Natural killer cell (primary cell): ENCODE measurements at regions not wholly inside any gene's neighbourhood (a gene's known extent, or its start where the extent isn't known, plus 50 kb on each side); places are given as distances from the start of the nearest gene placed in this dataset.
"Not testable (repeated sequence)": the region's sequence is repeated elsewhere in the genome, so short reads cannot be mapped to it uniquely, and the experiment has no call there.

Source experiments
- ATAC-seq, 3 donors: fragments of 150-1000 bp in 2 of 3; fragments of 200-7000 bp in 1 of 3; cut with Tn5 transposase; 1 replicate in 1 of 3; 2 replicates in 2 of 3; pipeline ENCODE4 v1.10.0; 2021; ENCODE audit warnings: mild to moderate bottlenecking in 2 of 3, moderate library complexity in 2 of 3
- DNase-seq, 2 donors: peaks; one replicate each; pipeline versions ENCODE4 v3.0.0 to v3.0.0-alpha.2; 2013 to 2021; ENCODE audit warnings: mixed read lengths in 1 of 2
- H3K27ac ChIP-seq: one replicate; pipeline ENCODE4 v1.5.1; 2013; ENCODE audit warnings: mild to moderate bottlenecking, low read length
- H3K27me3 ChIP-seq: one replicate; pipeline ENCODE4 v1.6.1; 2013; ENCODE audit warnings: low read length; ENCODE audit not compliant: control insufficient read depth, insufficient read depth
- H3K36me3 ChIP-seq: one replicate; pipeline ENCODE4 v1.6.1; 2013; ENCODE audit warnings: low read length; ENCODE audit not compliant: control insufficient read depth, insufficient read depth
- H3K4me1 ChIP-seq: one replicate; pipeline ENCODE4 v1.6.1; 2013; ENCODE audit warnings: low read length; ENCODE audit not compliant: control insufficient read depth, insufficient read depth
- H3K4me3 ChIP-seq: one replicate; pipeline ENCODE4 v1.5.1; 2013; ENCODE audit warnings: low read length
- H3K9me3 ChIP-seq: one replicate; pipeline ENCODE4 v1.6.1; 2013; ENCODE audit warnings: low read length; ENCODE audit not compliant: control insufficient read depth, insufficient read depth
- H3K27ac Mint-ChIP-seq, 2 donors: one replicate each; pipeline ENCODE4 v1.8.0; 2022; ENCODE audit warnings: mild to moderate bottlenecking in 2 of 2, mixed read lengths in 2 of 2, moderate library complexity in 1 of 2
- H3K27me3 Mint-ChIP-seq, 2 donors: one replicate each; pipeline ENCODE4 v1.8.0; 2022; ENCODE audit warnings: low read depth in 2 of 2, mixed read lengths in 2 of 2
- H3K36me3 Mint-ChIP-seq: one replicate; pipeline ENCODE4 v1.8.0; 2022; ENCODE audit warnings: mixed read lengths
- H3K4me1 Mint-ChIP-seq, 2 donors: one replicate each; pipeline ENCODE4 v1.8.0; 2022; ENCODE audit warnings: mixed read lengths in 2 of 2
- H3K4me3 Mint-ChIP-seq: one replicate; pipeline ENCODE4 v1.8.0; 2022; ENCODE audit warnings: mild to moderate bottlenecking, moderate library complexity, mixed read lengths
- H3K9me3 Mint-ChIP-seq, 2 donors: one replicate each; pipeline ENCODE4 v1.8.0; 2022; ENCODE audit warnings: mixed read lengths in 2 of 2
- WGBS: methylation state at CpG from one replicate; pipeline ENCODE4 v1.1.7; 2013; ENCODE audit warnings: missing lambda C conversion rate; ENCODE audit not compliant: insufficient coverage; 5-methylcytosine and 5-hydroxymethylcytosine counted together
- intact Hi-C: fragments of 100-400 bp; cut with micrococcal nuclease; formaldehyde crosslinking; loops from one replicate; pipeline ENCODE4 v1.14.2; 2022
- TF ChIP-seq, protein P1 (sequence below): fragments of 200-600 bp; IDR thresholded peaks from one replicate; pipeline ENCODE4 v1.8.0; 2022; ENCODE audit warnings: antibody characterized with exemption

DNA sequence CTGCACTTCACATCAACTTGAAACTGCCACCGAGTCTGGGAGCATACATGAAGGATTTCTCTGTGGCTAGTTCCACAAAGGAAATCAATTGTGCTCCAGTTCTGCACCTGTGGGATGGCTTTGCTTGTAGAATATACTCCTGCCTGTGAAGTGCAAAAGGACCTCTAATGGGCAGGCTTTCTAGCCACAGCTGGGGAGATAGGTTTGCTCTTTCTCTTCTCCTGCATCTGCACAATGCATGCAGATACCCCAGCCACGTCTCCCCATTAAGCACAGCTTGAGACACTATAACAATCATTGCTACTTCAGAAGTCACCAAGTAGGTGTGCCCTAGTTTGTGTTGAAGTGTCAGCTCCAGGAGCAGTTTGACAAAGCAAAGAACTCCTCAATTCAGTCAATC lies 364.6 kb downstream of the ZIC3 start:
- no peak overlapping the region for H3K4me3 ChIP-seq
- DNase-seq (no peak), ATAC-seq (no peak)
- H3K36me3 Mint-ChIP-seq = no peaks in the 10 kb centered on the region
- no peak overlapping the region for H3K27ac ChIP-seq
- no peaks in the 10 kb centered on the region for H3K27me3 Mint-ChIP-seq
- no peaks in the 10 kb centered on the region for H3K36me3 ChIP-seq
- no peaks in the 10 kb centered on the region for H3K27me3 ChIP-seq
- H3K27ac Mint-ChIP-seq = no peak overlapping the region
- no peaks in the 10 kb centered on the region for H3K4me1 ChIP-seq
- WGBS = 0% methylated on average over 1 of the region's 2 CpGs
- TF ChIP-seq, protein P1, sequence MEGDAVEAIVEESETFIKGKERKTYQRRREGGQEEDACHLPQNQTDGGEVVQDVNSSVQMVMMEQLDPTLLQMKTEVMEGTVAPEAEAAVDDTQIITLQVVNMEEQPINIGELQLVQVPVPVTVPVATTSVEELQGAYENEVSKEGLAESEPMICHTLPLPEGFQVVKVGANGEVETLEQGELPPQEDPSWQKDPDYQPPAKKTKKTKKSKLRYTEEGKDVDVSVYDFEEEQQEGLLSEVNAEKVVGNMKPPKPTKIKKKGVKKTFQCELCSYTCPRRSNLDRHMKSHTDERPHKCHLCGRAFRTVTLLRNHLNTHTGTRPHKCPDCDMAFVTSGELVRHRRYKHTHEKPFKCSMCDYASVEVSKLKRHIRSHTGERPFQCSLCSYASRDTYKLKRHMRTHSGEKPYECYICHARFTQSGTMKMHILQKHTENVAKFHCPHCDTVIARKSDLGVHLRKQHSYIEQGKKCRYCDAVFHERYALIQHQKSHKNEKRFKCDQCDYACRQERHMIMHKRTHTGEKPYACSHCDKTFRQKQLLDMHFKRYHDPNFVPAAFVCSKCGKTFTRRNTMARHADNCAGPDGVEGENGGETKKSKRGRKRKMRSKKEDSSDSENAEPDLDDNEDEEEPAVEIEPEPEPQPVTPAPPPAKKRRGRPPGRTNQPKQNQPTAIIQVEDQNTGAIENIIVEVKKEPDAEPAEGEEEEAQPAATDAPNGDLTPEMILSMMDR = no peak
- no peak overlapping the region for H3K4me3 Mint-ChIP-seq
- intact Hi-C loops = no loop called here
- H3K4me1 Mint-ChIP-seq = no peaks in the 10 kb centered on the region
- no peaks in the 10 kb centered on the region for H3K9me3 ChIP-seq
- H3K9me3 Mint-ChIP-seq = no peaks in the 10 kb centered on the region

DNA sequence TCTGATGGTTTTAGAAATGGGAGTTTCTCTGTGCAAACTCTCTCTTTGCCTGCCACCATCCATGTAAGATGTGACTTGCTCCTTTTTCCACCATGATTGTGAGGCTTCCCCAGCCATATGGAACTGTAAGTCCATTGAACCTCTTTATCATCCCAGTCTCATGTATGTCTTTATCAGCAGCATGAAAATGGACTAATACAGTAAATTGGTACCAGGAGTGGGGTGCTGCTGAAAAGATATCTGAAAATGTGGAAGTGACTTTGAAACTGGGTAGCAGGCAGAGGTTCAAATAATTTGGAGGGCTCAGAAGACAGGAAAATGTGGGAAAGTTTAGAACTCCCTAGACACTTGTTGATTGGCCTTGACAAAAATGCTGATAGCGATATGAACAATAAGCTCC lies 368.3 kb downstream of the ZIC3 start:
- ATAC-seq, H3K27me3 ChIP-seq, H3K4me3 Mint-ChIP-seq, H3K27me3 Mint-ChIP-seq, H3K36me3 Mint-ChIP-seq, H3K9me3 ChIP-seq, H3K36me3 ChIP-seq, H3K4me1 ChIP-seq, H3K4me3 ChIP-seq, DNase-seq, H3K27ac Mint-ChIP-seq, H3K27ac ChIP-seq, intact Hi-C loops, H3K4me1 Mint-ChIP-seq, H3K9me3 Mint-ChIP-seq: not testable (repeated sequence)
- 92% methylated on average over 1 of the region's 1 CpG for WGBS

DNA sequence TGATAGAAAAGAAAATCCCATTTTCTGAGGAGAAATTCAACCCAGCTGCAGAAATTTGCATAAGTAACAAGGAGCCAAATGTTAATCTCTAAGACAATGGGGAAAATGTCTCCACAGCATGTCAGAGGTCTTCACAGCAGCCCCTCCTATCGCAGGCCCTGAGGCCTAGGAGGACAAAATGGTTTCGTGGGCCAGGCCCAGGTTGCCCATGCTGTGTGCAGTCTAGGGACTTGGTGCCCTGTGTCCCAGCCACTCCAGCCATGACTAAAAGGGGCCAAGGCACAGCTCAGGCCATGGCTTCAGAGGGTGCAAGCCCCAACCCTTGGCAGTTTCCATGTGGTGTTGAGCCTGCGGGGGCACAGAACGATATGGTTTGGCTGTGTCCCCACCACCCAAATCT lies 369.0 kb downstream of the ZIC3 start:
- H3K4me3 ChIP-seq, H3K4me1 Mint-ChIP-seq, DNase-seq, H3K36me3 Mint-ChIP-seq, intact Hi-C loops, H3K27me3 Mint-ChIP-seq, H3K9me3 Mint-ChIP-seq, H3K9me3 ChIP-seq, H3K4me1 ChIP-seq, H3K36me3 ChIP-seq, H3K27ac Mint-ChIP-seq, H3K27ac ChIP-seq, ATAC-seq, H3K27me3 ChIP-seq, H3K4me3 Mint-ChIP-seq: not testable (repeated sequence)
- 89% methylated on average over 3 of the region's 4 CpGs for WGBS

DNA sequence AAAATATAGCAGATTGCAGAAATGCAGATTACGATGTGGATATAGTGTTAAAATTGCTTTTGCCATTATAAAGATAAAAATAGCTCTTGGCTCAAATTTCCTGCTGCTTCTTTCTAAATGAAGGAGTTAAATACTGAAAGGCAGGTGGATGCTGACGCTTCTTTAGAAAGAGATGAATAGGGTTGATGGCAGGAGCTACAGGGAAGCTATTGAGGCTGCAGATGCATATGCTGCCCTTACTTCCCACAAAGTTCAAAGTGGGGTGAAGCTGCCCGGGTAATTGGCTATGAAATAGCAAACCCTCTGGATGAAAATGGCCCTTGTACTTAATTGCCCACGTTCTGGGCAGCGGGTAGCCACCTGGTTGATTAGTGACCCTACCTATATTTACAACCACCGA lies 379.5 kb downstream of the ZIC3 start:
- Histone ChIP-seq H3K36me3 (no peaks in the 10 kb centered on the region), H3K27me3 (no peaks in the 10 kb centered on the region), H3K4me1 (no peaks in the 10 kb centered on the region), H3K4me3 (no peak overlapping the region), H3K27ac (no peak overlapping the region), H3K9me3 (no peaks in the 10 kb centered on the region)
- Mint-ChIP-seq H3K27me3 (no peaks in the 10 kb centered on the region), H3K36me3 (no peaks in the 10 kb centered on the region), H3K9me3 (no peaks in the 10 kb centered on the region), H3K4me3 (no peak overlapping the region), H3K27ac (no peak overlapping the region), H3K4me1 (no peaks in the 10 kb centered on the region)
- TF ChIP-seq, protein P1 = no peak
- no peak for ATAC-seq
- DNase-seq = no peak
- WGBS = 84% methylated on average over 3 of the region's 6 CpGs
- intact Hi-C loops = no loop called here

DNA sequence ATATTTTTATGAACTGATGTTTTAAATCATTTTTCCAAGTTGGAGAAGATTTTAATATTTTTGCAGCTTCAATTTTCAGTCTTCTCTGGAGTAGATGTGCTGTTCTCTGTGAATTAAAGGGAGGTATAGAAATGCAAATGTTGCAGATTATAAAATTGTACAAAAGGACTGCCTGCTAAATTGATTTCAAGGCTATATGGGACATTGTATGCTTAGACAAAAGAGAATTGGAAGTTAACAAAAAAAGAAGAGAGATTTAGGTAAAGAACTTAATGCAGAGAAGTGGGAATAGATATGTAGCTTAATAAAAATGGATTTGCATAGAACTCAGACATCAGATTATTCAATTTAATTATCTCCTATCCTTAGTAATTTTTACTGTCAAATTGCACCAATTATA lies 403.3 kb downstream of the ZIC3 start:
- Mint-ChIP-seq H3K27me3 (no peaks in the 10 kb centered on the region), H3K27ac (no peak overlapping the region)

More for the DNA sequence above, 403.3 kb downstream of the ZIC3 start:
- intact Hi-C loops = no loop called here
- no peaks in the 10 kb centered on the region for H3K4me1 Mint-ChIP-seq
- TF ChIP-seq, protein P1 = no peak
- H3K4me3 ChIP-seq = no peak overlapping the region
- H3K4me3 Mint-ChIP-seq = no peak overlapping the region
- ATAC-seq (no peak), DNase-seq (no peak)
- no peaks in the 10 kb centered on the region for H3K9me3 ChIP-seq
- H3K9me3 Mint-ChIP-seq = peaks cover 0 to 5% of the 10 kb centered on the region in 2 donors
- H3K4me1 ChIP-seq = no peaks in the 10 kb centered on the region
- H3K27me3 ChIP-seq = no peaks in the 10 kb centered on the region
- no peaks in the 10 kb centered on the region for H3K36me3 Mint-ChIP-seq
- no peaks in the 10 kb centered on the region for H3K36me3 ChIP-seq
- H3K27ac ChIP-seq = no peak overlapping the region
